HepG2 (cell line): ENCODE measurements at regions not wholly inside any gene's neighbourhood (a gene's known extent, or its start where the extent isn't known, plus 50 kb on each side); places are given as distances from the start of the nearest gene placed in this dataset.

ENCODE experiments used
- ATAC-seq: fragments of 200-7000 bp; cut with Tn5 transposase; 3 replicates; pipeline ENCODE4 v1.9.1; 2020; ENCODE audit warnings: mild to moderate bottlenecking, moderate library complexity
- BruUV-seq: library from RNA; stranded (reverse); fragments of 400-500 nt; replicated peaks from 2 replicates; lab custom pipeline; 2021; lab: Mats Ljungman, UMichigan
- CTCF ChIA-PET: fragments of 300-600 bp; formaldehyde crosslinking; extraction: SDS; loops from one replicate; lab custom pipeline; 2021; ENCODE audit warnings: low total read pairs, inconsistent platforms, low intra/inter-chr PET ratio; lab: Yijun Ruan, JAX
- POLR2A ChIA-PET: fragments of 350-600 bp; sonication (Branson Sonifier 250); formaldehyde crosslinking; loops from one replicate; lab custom pipeline; 2020; ENCODE audit warnings: antibody characterized with exemption, inconsistent platforms; lab: Yijun Ruan, JAX
- DNase-seq: peaks from one replicate; pipeline ENCODE4 v3.0.0-alpha.2; 2015; ENCODE audit warnings: low spot score
- FAIRE-seq: peaks from 3 replicates; lab custom pipeline; 2011; peaks lifted over from hg19 to GRCh38; lab: Jason Lieb, UNC
- H2AFZ ChIP-seq: one replicate; pipeline ENCODE4 v1.6.1; 2011; ENCODE audit warnings: low read length, inconsistent platforms
- H3K27ac ChIP-seq: fragments of 300-600 bp; 3 replicates; pipeline ENCODE4 v1.8.0; 2011; ENCODE audit warnings: mixed run types, mild to moderate bottlenecking, mixed read lengths, low read length, inconsistent platforms; ENCODE audit not compliant: insufficient read depth; ENCODE audit errors: extremely low read length
- H3K27me3 ChIP-seq, 2 experiments: fragments of 200-600 bp in 1 of 2; 2 replicates in 1 of 2; 3 replicates in 1 of 2; pipeline versions ENCODE4 v1.6.0 to v1.8.0; 2011; ENCODE audit warnings: low read length in 2 of 2, mild to moderate bottlenecking in 2 of 2, moderate library complexity in 2 of 2, inconsistent platforms in 1 of 2; ENCODE audit not compliant: insufficient read depth in 2 of 2, control insufficient read depth in 1 of 2
- H3K36me3 ChIP-seq, 2 experiments: fragments of 200-600 bp in 1 of 2; replicated peaks in 1 of 2; 2 replicates in 1 of 2; 3 replicates in 1 of 2; pipeline versions ENCODE4 v1.5.1 to v1.8.0; 2011; ENCODE audit warnings: low read length in 2 of 2, inconsistent platforms in 1 of 2; ENCODE audit not compliant: insufficient read depth in 2 of 2, control insufficient read depth in 1 of 2
- H3K4me1 ChIP-seq: 2 replicates; pipeline ENCODE4 v1.5.1; 2012; ENCODE audit warnings: low read length, inconsistent platforms; ENCODE audit not compliant: insufficient read depth
- H3K4me2 ChIP-seq: 2 replicates; pipeline ENCODE4 v1.6.0; 2011; ENCODE audit warnings: low read depth, low read length, inconsistent platforms
- H3K4me3 ChIP-seq, 3 experiments: fragments of 200-600 bp in 1 of 3; sonication (generic), shearing (Covaris generic) in 1 of 3; replicated peaks in 1 of 3; 2 replicates each; pipeline ENCODE4 v1.5.1; 2011 to 2016; ENCODE audit warnings: low read length in 3 of 3, inconsistent platforms in 2 of 3, low read depth in 2 of 3, mild to moderate bottlenecking in 2 of 3, control low read depth in 1 of 3, mixed read lengths in 1 of 3; ENCODE audit not compliant: insufficient read depth in 1 of 3
- H3K79me2 ChIP-seq: one replicate; pipeline ENCODE4 v1.6.1; 2011; ENCODE audit warnings: low read length, inconsistent platforms; ENCODE audit not compliant: insufficient read depth
- H3K9ac ChIP-seq: 2 replicates; pipeline ENCODE4 v1.6.0; 2011; ENCODE audit warnings: mild to moderate bottlenecking, low read depth, low read length, inconsistent platforms; ENCODE audit not compliant: insufficient read depth
- H3K9me3 ChIP-seq: 2 replicates; pipeline ENCODE4 v1.5.1; 2012; ENCODE audit warnings: mild to moderate bottlenecking, low read length
- H4K20me1 ChIP-seq: 2 replicates; pipeline ENCODE4 v1.6.0; 2011; ENCODE audit warnings: inconsistent platforms, mild to moderate bottlenecking, low read length, moderate library complexity; ENCODE audit not compliant: insufficient read depth
- BCLAF1 ChIP-seq: fragments of 450-650 bp; IDR thresholded peaks from 2 replicates; pipeline ENCODE4 v1.6.1; 2017; ENCODE audit warnings: mild to moderate bottlenecking
- EED ChIP-seq: sonication (generic); formaldehyde crosslinking; IDR thresholded peaks from 2 replicates; pipeline ENCODE4 v1.5.0; 2020; ENCODE audit warnings: mild to moderate bottlenecking, missing genetic modification reagents
- HMGXB3 ChIP-seq: sonication (generic); formaldehyde crosslinking; IDR thresholded peaks from 2 replicates; pipeline ENCODE4 v1.4.0; 2020; ENCODE audit warnings: missing genetic modification reagents, borderline replicate concordance
- ISL2 ChIP-seq: sonication (generic); formaldehyde crosslinking; IDR thresholded peaks from 2 replicates; pipeline ENCODE4 v1.5.0; 2020; ENCODE audit warnings: missing genetic modification reagents
- JARID2 ChIP-seq: sonication (generic); formaldehyde crosslinking; IDR thresholded peaks from 2 replicates; pipeline ENCODE4 v1.8.1; 2023; ENCODE audit warnings: missing genetic modification reagents, inconsistent platforms; ENCODE audit not compliant: insufficient replicate concordance
- REST ChIP-seq, 2 experiments: IDR thresholded peaks; 2 replicates each; pipeline ENCODE4 v1.6.1; 2011 to 2012; ENCODE audit warnings: low read length in 2 of 2, borderline replicate concordance in 1 of 2, low read depth in 1 of 2, mild to moderate bottlenecking in 1 of 2, moderate library complexity in 1 of 2
- SIX4 ChIP-seq: sonication (generic); formaldehyde crosslinking; IDR thresholded peaks from 2 replicates; pipeline ENCODE4 v1.4.0; 2020; ENCODE audit warnings: missing genetic modification reagents
- THAP11 ChIP-seq: IDR thresholded peaks from 2 replicates; pipeline ENCODE4 v1.6.1; 2016; ENCODE audit warnings: missing biosample characterization, missing genetic modification reagents
- TOE1 ChIP-seq: sonication (generic); formaldehyde crosslinking; IDR thresholded peaks from 2 replicates; pipeline ENCODE4 v1.4.0; 2020; ENCODE audit warnings: mild to moderate bottlenecking, missing genetic modification reagents
- ZNF232 ChIP-seq: sonication (generic); formaldehyde crosslinking; IDR thresholded peaks from 2 replicates; pipeline ENCODE4 v1.4.0; 2020; ENCODE audit warnings: missing genetic modification reagents, borderline replicate concordance
- ZNF546 ChIP-seq: sonication (generic); formaldehyde crosslinking; conservative IDR thresholded peaks from 2 replicates; pipeline ENCODE4 v1.8.1; 2023; ENCODE audit warnings: mild to moderate bottlenecking, missing genetic modification reagents
- WGBS: methylation state at CpG from one replicate; pipeline ENCODE4 v1.1.6; 2017; ENCODE audit warnings: low lambda C conversion rate; 5-methylcytosine and 5-hydroxymethylcytosine counted together
- in situ Hi-C: cut with HindIII; loops from 2 replicates; pipeline ENCODE4 v1.10.0; 2017; ENCODE audit warnings: low pct_unique_long_range_greater_than_20kb; ENCODE audit not compliant: extremely low pct_ligation_motif_present
- intact Hi-C: fragments of 100-400 bp; cut with micrococcal nuclease; formaldehyde crosslinking; loops from one replicate; pipeline ENCODE4 v1.10.0; 2022; ENCODE audit not compliant: unreplicated experiment

- Histone ChIP-seq H3K4me2 (no peak overlapping the region), H3K27me3 (no peaks in the 10 kb centered on the region), H4K20me1 (no peaks in the 10 kb centered on the region), H3K9me3 (no peaks in the 10 kb centered on the region), H3K36me3 (no peaks in the 10 kb centered on the region), H3K4me1 (no peaks in the 10 kb centered on the region), H3K4me3 (no peak overlapping the region), H3K9ac (no peak overlapping the region), H3K79me2 (no peaks in the 10 kb centered on the region), H3K27ac (no peak overlapping the region), H2AFZ (no peak overlapping the region)
- WGBS = 0% methylated on average over 2 of the region's 2 CpGs
- CTCF ChIA-PET = no interaction called here
- POLR2A ChIA-PET = no interaction called here
- in situ Hi-C loops = no loop called here
- no peak for FAIRE-seq
- ATAC-seq = no peak
- no peak for DNase-seq
- BruUV-seq = no TSS peak
- intact Hi-C loops = loop anchor here (10.0 kb wide), 1 partner anchor 1111 kb away; no protein-coding TSS in a partner anchor
- TF ChIP-seq THAP11 (CRISPR knock-in tag) (no peak), ZNF546 (CRISPR knock-in tag) (no peak), JARID2 (CRISPR knock-in tag) (no peak), ISL2 (CRISPR knock-in tag) (no peak), ZNF232 (no peak), REST (IDR thresholded peaks at IDR 0.05; ENCODE audit: borderline replicate concordance in 1 of 2, low read depth in 1 of 2, low read length in 2 of 2) (no peak), HMGXB3 (CRISPR knock-in tag) (no peak), SIX4 (no peak), BCLAF1 (no peak), EED (CRISPR knock-in tag) (no peak), TOE1 (CRISPR knock-in tag) (no peak)
Measured at GRCh38 chr2:58876126-58876525, 635.0 kb upstream of the FANCL start.
